ENCODE measurements at regions not wholly inside any gene's neighbourhood (a gene's known extent, or its start where the extent isn't known, plus 50 kb on each side); places are given as distances from the start of the nearest gene placed in this dataset.

DNA sequence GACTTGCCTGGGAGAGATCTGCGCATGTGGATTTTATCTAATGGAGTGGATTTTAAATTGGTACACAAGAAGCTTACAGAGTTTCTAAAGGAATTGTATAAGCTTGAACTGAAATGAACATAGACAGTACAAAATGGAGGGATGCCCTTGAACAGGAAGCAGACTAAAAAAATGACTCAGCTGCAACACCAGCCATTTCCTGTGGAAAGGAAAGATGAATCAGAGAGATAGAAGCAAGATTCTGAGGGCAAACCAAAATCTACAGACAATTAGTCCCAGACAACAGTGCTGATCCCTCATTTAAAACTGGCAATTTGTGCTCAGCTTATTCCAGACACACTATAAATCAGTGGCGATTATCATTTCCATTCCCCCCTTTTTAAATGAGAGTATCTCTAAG, 114.6 kb upstream of the TCF21 start:
- H3K27me3 ChIP-seq (replicated peaks in 1 of 7), result no peaks in the 10 kb centered on the region
- no peaks in the 10 kb centered on the region for H3K36me3 ChIP-seq
- peaks cover 0 to 2% (median 0%) of the 10 kb centered on the region in 6 donors for H3K4me1 ChIP-seq
- no peak overlapping the region for H3K27ac ChIP-seq
- WGBS, 5 donors, result 91 to 100% (median 95%) methylated on average over 2 of the region's 2 CpGs
- no peak overlapping the region for H3K4me3 ChIP-seq
- no peak for TF ChIP-seq POLR2A (IDR thresholded peaks at IDR 0.05)
- no peak for TF ChIP-seq POLR2AphosphoS5 (IDR thresholded peaks at IDR 0.05)
- TF ChIP-seq CTCF (IDR thresholded peaks at IDR 0.05 in 8 of 11, conservative IDR thresholded peaks at IDR 0.05 in 3 of 11), result no peak
- H3K9me3 ChIP-seq, result no peaks in the 10 kb centered on the region
- no peak for DNase-seq
- intact Hi-C loops (cut with DNase I; ENCODE audit: low total_unique reads), result no loop called here

DNA sequence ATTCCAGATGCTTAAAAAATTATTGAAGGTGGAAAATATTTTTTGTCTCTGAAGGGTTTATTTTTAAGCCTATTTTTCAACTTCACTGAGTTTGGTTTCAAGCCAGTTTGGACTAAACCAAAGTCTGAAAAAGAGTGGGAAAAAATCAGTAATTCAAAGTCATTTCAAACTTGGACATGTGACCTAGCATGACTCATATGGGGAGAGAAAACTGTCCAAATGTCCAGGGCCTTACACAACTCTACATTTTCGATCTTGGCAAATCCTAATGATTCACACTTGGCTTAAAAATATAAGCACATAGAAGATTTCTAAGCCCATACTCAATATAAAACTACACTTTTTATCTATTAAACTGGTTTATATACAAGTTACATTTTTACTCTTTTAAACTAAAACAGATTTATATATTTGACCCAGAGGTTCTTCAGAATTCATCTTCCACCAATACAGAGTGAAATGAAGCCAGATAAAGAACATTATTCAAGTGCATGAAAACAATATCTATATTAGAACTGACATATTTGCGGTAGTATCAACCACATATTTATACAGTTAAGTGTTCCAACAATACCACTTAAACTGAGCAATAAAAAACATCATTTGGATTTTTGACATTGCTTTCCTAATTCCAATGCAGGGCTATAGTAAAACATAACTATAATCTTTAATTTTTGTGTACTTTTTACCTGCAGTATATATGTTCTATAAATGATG, 110.3 kb upstream of the TCF21 start:
- TF ChIP-seq POLR2A (IDR thresholded peaks at IDR 0.05), result no peak
- TF ChIP-seq CTCF (IDR thresholded peaks at IDR 0.05 in 8 of 11, conservative IDR thresholded peaks at IDR 0.05 in 3 of 11), result no peak
- no peak for TF ChIP-seq POLR2AphosphoS5 (IDR thresholded peaks at IDR 0.05)
- DNase-seq, result no peak
- WGBS, 5 donors, result 60 to 86% (median 64%) methylated on average over 2 of the region's 2 CpGs
- Histone ChIP-seq H3K9me3 (no peaks in the 10 kb centered on the region), H3K4me1 (no peaks in the 10 kb centered on the region), H3K36me3 (no peaks in the 10 kb centered on the region), H3K27me3 (replicated peaks in 1 of 7) (no peaks in the 10 kb centered on the region), H3K27ac (no peak overlapping the region), H3K4me3 (no peak overlapping the region)
- intact Hi-C loops (cut with DNase I; ENCODE audit: low total_unique reads), result no loop called here

DNA sequence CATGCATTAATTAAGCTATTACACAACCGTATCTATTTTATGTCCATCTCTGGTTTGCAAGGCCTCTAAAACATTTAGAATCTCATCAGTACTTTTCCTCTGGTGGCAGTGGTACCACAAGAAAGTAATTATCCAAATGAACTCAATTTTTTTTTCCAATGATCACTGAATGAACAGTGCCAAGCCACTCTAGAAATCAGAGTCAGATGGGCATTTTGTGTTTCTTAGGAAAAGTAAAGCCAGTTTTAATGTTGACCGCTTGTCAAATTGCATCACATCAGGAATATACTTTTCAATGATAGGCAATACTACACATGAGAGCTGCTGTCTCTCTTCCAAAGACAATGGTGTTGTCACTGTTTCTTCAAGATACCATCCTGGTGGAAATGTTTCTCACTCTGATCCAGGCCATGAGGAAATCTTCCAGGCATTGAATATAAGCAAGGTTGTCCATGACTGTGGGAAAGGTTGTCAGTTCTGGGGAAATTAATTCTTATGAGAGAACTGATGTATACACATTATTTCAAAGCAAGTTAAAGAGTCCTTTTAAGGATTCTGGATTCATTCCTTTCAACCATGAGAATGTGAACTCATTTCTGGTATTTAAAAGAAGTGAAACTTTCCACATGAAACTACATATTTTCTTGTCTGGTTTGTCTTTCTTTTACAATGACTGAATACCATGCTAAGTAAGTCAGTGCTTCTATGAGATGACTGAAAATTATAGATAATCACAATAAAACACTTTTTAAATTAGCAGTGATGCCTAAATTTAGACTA, 108.8 kb upstream of the TCF21 start:
- no peak for TF ChIP-seq POLR2A (IDR thresholded peaks at IDR 0.05)
- TF ChIP-seq CTCF (IDR thresholded peaks at IDR 0.05 in 8 of 11, conservative IDR thresholded peaks at IDR 0.05 in 3 of 11), result no peak
- TF ChIP-seq POLR2AphosphoS5 (IDR thresholded peaks at IDR 0.05), result no peak
- no peaks in the 10 kb centered on the region for H3K27me3 ChIP-seq (replicated peaks in 1 of 7)
- H3K27ac ChIP-seq, result no peak overlapping the region
- no peaks in the 10 kb centered on the region for H3K9me3 ChIP-seq
- no peak overlapping the region for H3K4me3 ChIP-seq
- WGBS, 5 donors, result 93 to 98% (median 95%) methylated on average over 2 of the region's 2 CpGs
- no peaks in the 10 kb centered on the region for H3K4me1 ChIP-seq
- no peaks in the 10 kb centered on the region for H3K36me3 ChIP-seq
- intact Hi-C loops (cut with DNase I; ENCODE audit: low total_unique reads), result no loop called here
- no peak for DNase-seq

- DNase-seq, result no peak
- 89 to 95% (median 92%) methylated on average over 2 of the region's 2 CpGs for WGBS, 5 donors
- H3K4me3 ChIP-seq, result no peak overlapping the region
- no peak overlapping the region for H3K27ac ChIP-seq
- H3K36me3 ChIP-seq, result no peaks in the 10 kb centered on the region
- intact Hi-C loops (cut with DNase I; ENCODE audit: low total_unique reads), result no loop called here
- H3K4me1 ChIP-seq, result no peaks in the 10 kb centered on the region
- no peak for TF ChIP-seq CTCF (IDR thresholded peaks at IDR 0.05 in 8 of 11, conservative IDR thresholded peaks at IDR 0.05 in 3 of 11)
- no peak for TF ChIP-seq POLR2AphosphoS5 (IDR thresholded peaks at IDR 0.05)
- TF ChIP-seq POLR2A (IDR thresholded peaks at IDR 0.05), result no peak
- peaks cover 0 to 8% (median 0%) of the 10 kb centered on the region in 7 donors for H3K27me3 ChIP-seq (replicated peaks in 1 of 7)
- no peaks in the 10 kb centered on the region for H3K9me3 ChIP-seq
Measured at GRCh38 chr6:133786016-133786415, 102.9 kb upstream of the TCF21 start.

Measured in spleen (tissue), 11 donors.